Lower leg skin (tissue), 4 donors: ENCODE measurements at regions not wholly inside any gene's neighbourhood (a gene's known extent, or its start where the extent isn't known, plus 50 kb on each side); places are given as distances from the start of the nearest gene placed in this dataset.

Experiments
- DNase-seq, 2 donors: peaks; one replicate each; pipeline ENCODE4 v3.0.0-alpha.2; 2019; ENCODE audit warnings: low spot score in 2 of 2
- H3K4me3 ChIP-seq: fragments of 200-600 bp; sonication (generic); 2 replicates; pipeline ENCODE4 v1.5.1; 2017; ENCODE audit warnings: mild to moderate bottlenecking, low read depth; ENCODE audit not compliant: poor library complexity, severe bottlenecking
- CTCF ChIP-seq, 3 donors: fragments of 450-650 bp; IDR thresholded peaks; one replicate each; pipeline ENCODE4 v1.5.1; 2016; ENCODE audit warnings: antibody characterized with exemption in 3 of 3, mild to moderate bottlenecking in 3 of 3, moderate library complexity in 2 of 3
- POLR2A ChIP-seq, 2 donors: fragments of 450-650 bp; IDR thresholded peaks; one replicate each; pipeline ENCODE4 v1.6.1; 2016 to 2017; ENCODE audit warnings: antibody characterized with exemption in 2 of 2, mild to moderate bottlenecking in 1 of 2, moderate library complexity in 1 of 2
- WGBS, 2 donors: methylation state at CpG; one replicate each; pipeline ENCODE4 v1.1.5; 2018; 5-methylcytosine and 5-hydroxymethylcytosine counted together
- intact Hi-C: fragments of 100-400 bp; cut with DNase I; formaldehyde crosslinking; loops from one replicate; pipeline ENCODE4 v1.15.0; 2023; ENCODE audit warnings: low total_unique reads

- H3K4me3 ChIP-seq, result no peak overlapping the region
- intact Hi-C loops, result no loop called here
- DNase-seq, result peak; percentile 78 to 93
- WGBS, 2 donors, result 1 to 6% methylated on average over 7 of the region's 7 CpGs
- TF ChIP-seq POLR2A (IDR thresholded peaks at IDR 0.05), result no peak
- no peak for TF ChIP-seq CTCF (IDR thresholded peaks at IDR 0.05)
Observed at GRCh38 chr2:37585982-37586621, 85.3 kb downstream of the CDC42EP3 start.

- H3K4me3 ChIP-seq, result no peak overlapping the region
- WGBS, 2 donors, result 52 to 55% methylated on average over 3 of the region's 3 CpGs
- DNase-seq, result no peak
- intact Hi-C loops, result no loop called here
- TF ChIP-seq CTCF (IDR thresholded peaks at IDR 0.05) (no peak), POLR2A (IDR thresholded peaks at IDR 0.05) (no peak)
Observed at GRCh38 chr2:37586663-37587317, 84.7 kb downstream of the CDC42EP3 start.

- no peak for TF ChIP-seq POLR2A (IDR thresholded peaks at IDR 0.05)
- TF ChIP-seq CTCF (IDR thresholded peaks at IDR 0.05), result no peak
- intact Hi-C loops, result no loop called here
- no peak for DNase-seq
- H3K4me3 ChIP-seq, result no peak overlapping the region
- WGBS, 2 donors, result 73 to 84% methylated on average over 2 of the region's 2 CpGs
Observed at GRCh38 chr2:37587817-37588216, 83.6 kb downstream of the CDC42EP3 start.

- no peak for TF ChIP-seq POLR2A (IDR thresholded peaks at IDR 0.05)
- no peak for TF ChIP-seq CTCF (IDR thresholded peaks at IDR 0.05)
- intact Hi-C loops, result no loop called here
- H3K4me3 ChIP-seq, result no peak overlapping the region
- WGBS, 2 donors, result 54 to 73% methylated on average over 6 of the region's 6 CpGs
- no peak for DNase-seq
Observed at GRCh38 chr2:37588316-37588777, 83.1 kb downstream of the CDC42EP3 start.

- H3K4me3 ChIP-seq, result no peak overlapping the region
- TF ChIP-seq CTCF (IDR thresholded peaks at IDR 0.05), result no peak
- TF ChIP-seq POLR2A (IDR thresholded peaks at IDR 0.05), result no peak
- intact Hi-C loops, result no loop called here
- 83 to 87% methylated on average over 3 of the region's 3 CpGs for WGBS, 2 donors
- no peak for DNase-seq
Observed at GRCh38 chr2:37589298-37589697, 82.1 kb downstream of the CDC42EP3 start.
